ENCODE measurements at regions not wholly inside any gene's neighbourhood (a gene's known extent, or its start where the extent isn't known, plus 50 kb on each side); places are given as distances from the start of the nearest gene placed in this dataset.

DNA sequence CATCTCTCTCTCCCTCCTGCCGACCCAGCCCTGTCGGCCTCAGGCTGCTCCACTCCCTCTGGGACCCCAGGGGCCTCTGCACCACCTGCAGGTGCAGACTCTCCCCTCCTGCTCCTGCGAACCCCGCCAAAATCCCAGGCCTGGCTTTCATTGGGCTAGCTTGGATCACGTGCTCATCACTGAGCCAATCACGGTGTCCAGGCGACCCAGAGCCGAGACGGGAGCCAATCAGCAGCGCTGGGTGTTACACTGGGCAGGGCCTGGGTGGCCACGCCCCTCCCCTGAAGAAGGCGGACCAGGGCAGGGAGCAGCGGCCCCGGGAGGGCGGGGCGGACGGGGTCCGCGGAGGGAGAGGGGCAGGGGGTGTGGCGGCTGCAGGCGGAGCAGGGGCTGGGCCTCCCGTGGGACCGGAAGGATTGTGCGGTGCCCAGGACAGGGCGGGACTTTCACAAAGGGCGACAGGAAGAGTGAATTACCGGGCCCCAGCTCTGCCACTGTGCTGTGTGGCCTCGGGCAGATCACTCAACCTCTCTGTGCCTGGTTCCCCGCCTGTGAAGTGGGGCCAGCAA lies 66.6 kb upstream of the FBRSL1 start:
- DNase-seq (ENCODE audit: insufficient read length, low spot score) (no peak), FAIRE-seq (no peak)
- TF ChIP-seq, protein P1, sequence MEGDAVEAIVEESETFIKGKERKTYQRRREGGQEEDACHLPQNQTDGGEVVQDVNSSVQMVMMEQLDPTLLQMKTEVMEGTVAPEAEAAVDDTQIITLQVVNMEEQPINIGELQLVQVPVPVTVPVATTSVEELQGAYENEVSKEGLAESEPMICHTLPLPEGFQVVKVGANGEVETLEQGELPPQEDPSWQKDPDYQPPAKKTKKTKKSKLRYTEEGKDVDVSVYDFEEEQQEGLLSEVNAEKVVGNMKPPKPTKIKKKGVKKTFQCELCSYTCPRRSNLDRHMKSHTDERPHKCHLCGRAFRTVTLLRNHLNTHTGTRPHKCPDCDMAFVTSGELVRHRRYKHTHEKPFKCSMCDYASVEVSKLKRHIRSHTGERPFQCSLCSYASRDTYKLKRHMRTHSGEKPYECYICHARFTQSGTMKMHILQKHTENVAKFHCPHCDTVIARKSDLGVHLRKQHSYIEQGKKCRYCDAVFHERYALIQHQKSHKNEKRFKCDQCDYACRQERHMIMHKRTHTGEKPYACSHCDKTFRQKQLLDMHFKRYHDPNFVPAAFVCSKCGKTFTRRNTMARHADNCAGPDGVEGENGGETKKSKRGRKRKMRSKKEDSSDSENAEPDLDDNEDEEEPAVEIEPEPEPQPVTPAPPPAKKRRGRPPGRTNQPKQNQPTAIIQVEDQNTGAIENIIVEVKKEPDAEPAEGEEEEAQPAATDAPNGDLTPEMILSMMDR (IDR thresholded peaks at IDR 0.05; ENCODE audit: insufficient read depth, missing control alignments): no peak

DNA sequence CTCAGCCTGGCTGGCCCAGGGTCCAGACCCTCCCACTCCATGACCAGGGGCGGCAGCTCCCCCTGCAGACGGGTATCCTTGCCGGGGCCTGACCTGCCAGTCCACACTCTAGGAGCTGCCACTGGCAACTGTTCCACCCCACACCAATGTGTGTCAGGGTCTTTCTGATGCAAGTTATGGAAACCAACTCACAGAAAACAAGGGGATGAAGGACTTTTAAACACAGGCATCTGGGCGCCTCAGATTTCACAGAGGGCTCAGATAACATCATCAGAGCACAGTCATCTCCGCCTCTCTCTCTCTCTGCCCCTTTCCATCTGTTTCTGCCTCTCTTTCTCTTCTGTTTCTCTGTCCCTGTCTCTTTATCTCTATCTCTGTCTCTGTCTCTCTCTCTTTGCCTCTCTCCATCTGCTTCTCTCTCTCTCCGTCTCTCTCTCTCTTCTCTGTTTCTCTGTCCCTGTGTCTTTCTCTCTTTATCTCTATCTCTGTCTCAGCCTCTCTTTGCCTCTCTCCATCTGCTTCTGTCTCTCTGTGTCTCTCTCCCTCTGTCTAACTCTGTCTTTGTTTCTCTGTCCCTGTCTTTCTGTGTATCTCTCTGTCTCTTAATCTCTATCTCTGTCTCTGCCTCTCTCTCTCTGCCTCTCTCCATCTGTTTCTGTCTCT lies 67.4 kb upstream of the FBRSL1 start:
- DNase-seq (ENCODE audit: insufficient read length, low spot score) (no peak), FAIRE-seq (no peak)

DNA sequence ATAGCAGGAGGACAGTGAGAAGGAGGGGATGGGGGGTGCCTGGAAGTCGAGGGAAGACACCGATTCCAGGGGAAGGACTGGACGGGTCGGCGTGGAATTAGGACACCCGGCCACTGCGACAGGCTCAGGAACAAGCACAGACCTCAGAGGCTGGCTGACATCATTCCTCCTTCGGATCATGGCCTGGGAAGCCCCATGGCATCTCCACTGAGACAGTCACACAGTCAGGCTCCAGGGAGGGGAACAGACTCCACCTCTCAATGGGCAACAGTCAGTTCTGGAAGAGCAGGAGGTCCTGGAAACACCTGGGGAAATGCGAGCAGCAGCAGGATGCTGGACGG lies 67.9 kb upstream of the FBRSL1 start:
- TF ChIP-seq, protein P1 (IDR thresholded peaks at IDR 0.05; ENCODE audit: insufficient read depth, missing control alignments): no peak
- DNase-seq (ENCODE audit: insufficient read length, low spot score) (no peak), FAIRE-seq (no peak)

More for the DNA sequence above, 67.4 kb upstream of the FBRSL1 start:
- TF ChIP-seq, protein P1 (IDR thresholded peaks at IDR 0.05; ENCODE audit: insufficient read depth, missing control alignments): peak; percentile 6

DNA sequence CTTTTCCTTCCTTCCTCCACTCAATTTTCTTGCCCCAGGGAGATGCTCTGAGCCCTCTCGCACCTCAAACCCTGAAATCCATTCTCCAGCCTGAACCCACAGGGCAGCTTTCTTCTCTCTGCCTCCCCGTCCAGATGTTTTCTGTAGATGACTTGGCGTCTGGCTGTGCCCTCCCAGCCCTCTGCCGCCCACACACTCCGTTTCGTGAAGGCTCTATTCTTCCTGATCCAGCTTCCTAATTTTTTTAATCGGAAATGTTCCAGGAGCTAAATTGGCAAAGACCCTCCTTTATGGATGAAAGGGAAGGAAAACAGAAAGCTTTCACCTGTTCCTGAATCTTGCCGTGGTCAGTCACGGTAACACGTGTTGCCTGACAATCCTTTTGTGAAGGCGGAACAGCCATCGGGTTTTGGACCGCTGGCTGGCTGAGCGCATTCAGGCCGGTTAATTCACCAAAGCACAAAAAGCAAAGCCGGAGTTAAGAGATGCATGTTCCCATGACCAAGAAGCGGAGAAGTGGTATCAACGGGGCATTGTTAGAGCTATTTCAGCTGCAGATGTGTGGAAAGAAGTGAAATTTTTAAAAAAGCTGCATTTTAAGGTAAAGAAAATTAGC lies 70.2 kb upstream of the FBRSL1 start:
- DNase-seq (ENCODE audit: insufficient read length, low spot score): no peak
- TF ChIP-seq, protein P1 (IDR thresholded peaks at IDR 0.05; ENCODE audit: insufficient read depth, missing control alignments): no peak
- no peak for FAIRE-seq

DNA sequence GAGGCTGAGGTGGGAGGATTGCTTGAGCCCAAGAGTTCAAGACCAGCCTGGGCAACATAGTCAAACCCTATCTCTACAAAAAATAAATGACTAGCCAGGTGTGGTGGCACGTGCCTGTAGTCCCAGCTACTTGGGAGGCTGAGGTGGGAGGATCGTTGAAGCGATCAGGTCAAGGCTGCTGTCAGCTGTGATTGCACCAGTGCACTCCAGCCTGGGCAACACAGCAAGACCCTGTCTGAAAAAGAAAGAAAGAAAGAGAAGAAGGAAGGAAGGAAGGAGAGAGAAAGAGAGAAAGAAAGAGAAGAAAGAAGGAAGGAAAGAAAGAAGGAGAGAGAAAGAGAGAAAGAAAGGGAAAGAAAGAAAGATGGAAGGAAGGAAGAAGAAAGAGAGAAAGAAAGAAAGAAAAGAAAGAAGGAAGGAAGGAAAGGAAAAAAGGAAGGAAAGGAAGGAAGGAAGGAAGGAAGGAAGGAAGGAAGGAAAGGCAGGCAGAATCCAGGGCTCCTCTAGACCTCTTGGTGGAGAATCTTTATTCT lies 71.5 kb upstream of the FBRSL1 start:
- no peak for DNase-seq (ENCODE audit: insufficient read length, low spot score)
- TF ChIP-seq, protein P1 (IDR thresholded peaks at IDR 0.05; ENCODE audit: insufficient read depth, missing control alignments): no peak
- no peak for FAIRE-seq

DNA sequence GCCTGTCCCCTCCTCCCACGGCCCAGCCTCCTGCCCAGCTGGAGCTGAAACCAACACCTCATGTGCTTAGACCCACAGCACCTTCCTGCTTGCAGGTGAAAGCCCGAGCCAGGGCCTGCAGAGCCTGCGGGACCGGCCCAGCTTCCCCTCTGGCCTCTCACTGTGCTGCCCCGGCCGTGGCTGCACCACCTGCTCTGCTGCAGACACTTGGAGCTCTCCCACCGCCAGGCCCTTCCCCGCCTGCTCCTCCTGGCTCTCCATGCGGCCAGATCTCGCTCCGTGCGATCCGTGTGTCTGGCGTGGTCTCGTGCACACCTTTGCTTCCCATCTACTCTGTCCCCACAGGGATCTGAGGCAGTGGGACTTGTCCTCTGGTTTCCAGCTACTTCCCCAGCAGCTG lies 72.2 kb upstream of the FBRSL1 start:
- no peak for DNase-seq (ENCODE audit: insufficient read length, low spot score)
- TF ChIP-seq, protein P1 (IDR thresholded peaks at IDR 0.05; ENCODE audit: insufficient read depth, missing control alignments): no peak
- no peak for FAIRE-seq

DNA sequence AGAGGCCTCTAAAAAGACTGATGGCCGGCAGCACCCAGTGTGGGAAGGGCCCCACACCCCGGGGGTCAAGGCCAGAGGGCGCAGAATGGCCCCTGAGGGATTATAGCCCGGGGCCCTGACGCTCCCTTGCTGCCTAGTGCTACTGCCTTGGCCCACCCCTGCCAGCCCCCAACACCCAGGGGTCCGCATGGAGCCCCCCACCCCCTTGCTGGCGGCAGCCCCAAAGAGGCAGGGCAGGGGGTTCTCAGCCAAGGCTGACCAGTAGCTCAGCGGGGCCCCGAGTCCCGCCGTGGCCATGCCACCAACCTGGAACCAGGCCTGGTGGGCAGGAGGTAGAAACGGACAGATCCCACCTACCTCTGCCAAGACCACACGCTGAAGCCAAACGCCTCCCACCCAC lies 73.1 kb upstream of the FBRSL1 start:
- FAIRE-seq (no peak), DNase-seq (ENCODE audit: insufficient read length, low spot score) (no peak)
- TF ChIP-seq, protein P1 (IDR thresholded peaks at IDR 0.05; ENCODE audit: insufficient read depth, missing control alignments): no peak

Data from D721Med (cell line).